Liver (tissue), 7 donors: ENCODE measurements at regions not wholly inside any gene's neighbourhood (a gene's known extent, or its start where the extent isn't known, plus 50 kb on each side); places are given as distances from the start of the nearest gene placed in this dataset.

Experiments
- DNase-seq: peaks from one replicate; pipeline ENCODE4 v3.0.0-alpha.2; 2017; ENCODE audit warnings: low spot score
- H3K27ac ChIP-seq, 2 donors: one replicate each; pipeline ENCODE4 v1.7.0; 2013; ENCODE audit warnings: inconsistent platforms in 2 of 2, low read length in 2 of 2, control low read depth in 1 of 2, low read depth in 1 of 2, mild to moderate bottlenecking in 1 of 2
- H3K27me3 ChIP-seq, 4 donors: one replicate each; pipeline versions ENCODE4 v1.6.1 to v1.7.0; 2013; ENCODE audit warnings: low read length in 3 of 4, inconsistent platforms in 1 of 4, mild to moderate bottlenecking in 1 of 4, moderate library complexity in 1 of 4; ENCODE audit not compliant: control insufficient read depth in 4 of 4, insufficient read depth in 4 of 4
- H3K36me3 ChIP-seq, 4 donors: one replicate each; pipeline versions ENCODE4 v1.6.1 to v1.7.0; 2013; ENCODE audit warnings: low read length in 3 of 4, mild to moderate bottlenecking in 3 of 4, low read depth in 1 of 4, moderate library complexity in 1 of 4; ENCODE audit not compliant: control insufficient read depth in 4 of 4, insufficient read depth in 3 of 4
- H3K4me1 ChIP-seq, 4 donors: one replicate each; pipeline versions ENCODE4 v1.6.1 to v1.7.0; 2013; ENCODE audit warnings: low read length in 3 of 4, mild to moderate bottlenecking in 3 of 4, moderate library complexity in 1 of 4; ENCODE audit not compliant: control insufficient read depth in 4 of 4, insufficient read depth in 4 of 4
- H3K4me3 ChIP-seq, 3 donors: one replicate each; pipeline versions ENCODE4 v1.6.1 to v1.7.0; 2013; ENCODE audit warnings: low read length in 3 of 3, control low read depth in 1 of 3, low read depth in 1 of 3, mild to moderate bottlenecking in 1 of 3
- H3K9ac ChIP-seq, 2 donors: one replicate each; pipeline ENCODE4 v1.7.0; 2013; ENCODE audit warnings: low read length in 2 of 2, mild to moderate bottlenecking in 2 of 2, moderate library complexity in 2 of 2, control low read depth in 1 of 2, low read depth in 1 of 2
- H3K9me3 ChIP-seq, 4 donors: one replicate each; pipeline versions ENCODE4 v1.6.1 to v1.7.0; 2013; ENCODE audit warnings: low read length in 3 of 4; ENCODE audit not compliant: control insufficient read depth in 4 of 4
- EGR1 ChIP-seq, 2 donors: IDR thresholded peaks; 2 replicates each; pipeline ENCODE4 v1.6.1; 2016 to 2018; ENCODE audit warnings: antibody characterized with exemption in 2 of 2, low read depth in 2 of 2
- FOXA1 ChIP-seq: IDR thresholded peaks from 2 replicates; pipeline ENCODE4 v1.6.1; 2016; ENCODE audit warnings: antibody characterized with exemption
- FOXA2 ChIP-seq: IDR thresholded peaks from 2 replicates; pipeline ENCODE4 v1.6.1; 2016; ENCODE audit warnings: antibody characterized with exemption
- GABPA ChIP-seq, 2 donors: IDR thresholded peaks in 1 of 2; conservative IDR thresholded peaks in 1 of 2; 2 replicates each; pipeline ENCODE4 v1.6.1; 2016; ENCODE audit warnings: antibody characterized with exemption in 2 of 2, mild to moderate bottlenecking in 1 of 2, moderate library complexity in 1 of 2
- HNF4G ChIP-seq: IDR thresholded peaks from 2 replicates; pipeline ENCODE4 v1.6.1; 2016; ENCODE audit warnings: antibody characterized with exemption
- RAD21 ChIP-seq, 2 donors: IDR thresholded peaks; 2 replicates each; pipeline ENCODE4 v1.6.1; 2016; ENCODE audit warnings: antibody characterized with exemption in 2 of 2, mild to moderate bottlenecking in 2 of 2
- RXRA ChIP-seq, 2 donors: IDR thresholded peaks; 2 replicates each; pipeline ENCODE4 v1.6.1; 2017 to 2018; ENCODE audit warnings: antibody characterized with exemption in 2 of 2, mild to moderate bottlenecking in 1 of 2
- TAF1 ChIP-seq: conservative IDR thresholded peaks from 2 replicates; pipeline ENCODE4 v1.6.1; 2016; ENCODE audit warnings: antibody characterized with exemption, mild to moderate bottlenecking
- YY1 ChIP-seq: IDR thresholded peaks from 2 replicates; pipeline ENCODE4 v1.6.1; 2016; ENCODE audit warnings: antibody characterized with exemption, mild to moderate bottlenecking
- ZBTB33 ChIP-seq: IDR thresholded peaks from 2 replicates; pipeline ENCODE4 v1.6.1; 2016; ENCODE audit warnings: antibody characterized with exemption
- WGBS: extraction: QIAGEN DNeasy Blood & Tissue Kit; methylation state at CpG from one replicate; pipeline ENCODE4 v1.1.7; 2013; 5-methylcytosine and 5-hydroxymethylcytosine counted together
- TF ChIP-seq, protein P1 (sequence below): IDR thresholded peaks from 2 replicates; pipeline ENCODE4 v1.6.1; 2016; ENCODE audit warnings: antibody characterized with exemption
- TF ChIP-seq, protein P2 (sequence below): IDR thresholded peaks from 2 replicates; pipeline ENCODE4 v1.6.1; 2016; ENCODE audit warnings: antibody characterized with exemption, mild to moderate bottlenecking
- TF ChIP-seq, protein P3 (sequence below): IDR thresholded peaks from 2 replicates; pipeline ENCODE4 v1.6.1; 2016; ENCODE audit warnings: antibody characterized with exemption
- donor health status: healthy.
- donor health status: healthy.
- donor health status: healthy.
- donor health status: healthy.

GRCh38 chr13:84655677-84656076 lies 773.4 kb upstream of the SLITRK1 start:
- Histone ChIP-seq H3K9ac (no peak overlapping the region), H3K27ac (no peak overlapping the region), H3K27me3 (no peaks in the 10 kb centered on the region), H3K9me3 (no peaks in the 10 kb centered on the region), H3K4me1 (no peaks in the 10 kb centered on the region), H3K36me3 (no peaks in the 10 kb centered on the region), H3K4me3 (no peak overlapping the region)
- WGBS = 56% methylated on average over 3 of the region's 3 CpGs
- no peak for DNase-seq
- no peak for TF ChIP-seq RXRA (IDR thresholded peaks at IDR 0.05)
- TF ChIP-seq, protein P1, sequence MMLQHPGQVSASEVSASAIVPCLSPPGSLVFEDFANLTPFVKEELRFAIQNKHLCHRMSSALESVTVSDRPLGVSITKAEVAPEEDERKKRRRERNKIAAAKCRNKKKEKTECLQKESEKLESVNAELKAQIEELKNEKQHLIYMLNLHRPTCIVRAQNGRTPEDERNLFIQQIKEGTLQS = no peak
- no peak for TF ChIP-seq YY1
- TF ChIP-seq TAF1 = no peak
- no peak for TF ChIP-seq GABPA (IDR thresholded peaks at IDR 0.05 in 1 of 2, conservative IDR thresholded peaks at IDR 0.05 in 1 of 2)
- no peak for TF ChIP-seq FOXA2
- no peak for TF ChIP-seq HNF4G
- no peak for TF ChIP-seq ZBTB33
- TF ChIP-seq, protein P2, sequence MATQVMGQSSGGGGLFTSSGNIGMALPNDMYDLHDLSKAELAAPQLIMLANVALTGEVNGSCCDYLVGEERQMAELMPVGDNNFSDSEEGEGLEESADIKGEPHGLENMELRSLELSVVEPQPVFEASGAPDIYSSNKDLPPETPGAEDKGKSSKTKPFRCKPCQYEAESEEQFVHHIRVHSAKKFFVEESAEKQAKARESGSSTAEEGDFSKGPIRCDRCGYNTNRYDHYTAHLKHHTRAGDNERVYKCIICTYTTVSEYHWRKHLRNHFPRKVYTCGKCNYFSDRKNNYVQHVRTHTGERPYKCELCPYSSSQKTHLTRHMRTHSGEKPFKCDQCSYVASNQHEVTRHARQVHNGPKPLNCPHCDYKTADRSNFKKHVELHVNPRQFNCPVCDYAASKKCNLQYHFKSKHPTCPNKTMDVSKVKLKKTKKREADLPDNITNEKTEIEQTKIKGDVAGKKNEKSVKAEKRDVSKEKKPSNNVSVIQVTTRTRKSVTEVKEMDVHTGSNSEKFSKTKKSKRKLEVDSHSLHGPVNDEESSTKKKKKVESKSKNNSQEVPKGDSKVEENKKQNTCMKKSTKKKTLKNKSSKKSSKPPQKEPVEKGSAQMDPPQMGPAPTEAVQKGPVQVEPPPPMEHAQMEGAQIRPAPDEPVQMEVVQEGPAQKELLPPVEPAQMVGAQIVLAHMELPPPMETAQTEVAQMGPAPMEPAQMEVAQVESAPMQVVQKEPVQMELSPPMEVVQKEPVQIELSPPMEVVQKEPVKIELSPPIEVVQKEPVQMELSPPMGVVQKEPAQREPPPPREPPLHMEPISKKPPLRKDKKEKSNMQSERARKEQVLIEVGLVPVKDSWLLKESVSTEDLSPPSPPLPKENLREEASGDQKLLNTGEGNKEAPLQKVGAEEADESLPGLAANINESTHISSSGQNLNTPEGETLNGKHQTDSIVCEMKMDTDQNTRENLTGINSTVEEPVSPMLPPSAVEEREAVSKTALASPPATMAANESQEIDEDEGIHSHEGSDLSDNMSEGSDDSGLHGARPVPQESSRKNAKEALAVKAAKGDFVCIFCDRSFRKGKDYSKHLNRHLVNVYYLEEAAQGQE = no peak
- no peak for TF ChIP-seq EGR1 (IDR thresholded peaks at IDR 0.05; ENCODE audit: low read depth in 2 of 2)

GRCh38 chr13:84654654-84655275 lies 772.5 kb upstream of the SLITRK1 start:
- Histone ChIP-seq H3K27me3 (no peaks in the 10 kb centered on the region), H3K27ac (no peak overlapping the region), H3K4me1 (no peaks in the 10 kb centered on the region), H3K9ac (no peak overlapping the region), H3K9me3 (no peaks in the 10 kb centered on the region), H3K36me3 (no peaks in the 10 kb centered on the region), H3K4me3 (no peak overlapping the region)
- TF ChIP-seq, protein P3, sequence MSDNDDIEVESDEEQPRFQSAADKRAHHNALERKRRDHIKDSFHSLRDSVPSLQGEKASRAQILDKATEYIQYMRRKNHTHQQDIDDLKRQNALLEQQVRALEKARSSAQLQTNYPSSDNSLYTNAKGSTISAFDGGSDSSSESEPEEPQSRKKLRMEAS = no peak
- no peak for TF ChIP-seq EGR1 (IDR thresholded peaks at IDR 0.05; ENCODE audit: low read depth in 2 of 2)
- no peak for TF ChIP-seq ZBTB33
- TF ChIP-seq FOXA1 = no peak
- TF ChIP-seq YY1 = no peak
- no peak for TF ChIP-seq RAD21 (IDR thresholded peaks at IDR 0.05)
- TF ChIP-seq, protein P1 = no peak
- no peak for TF ChIP-seq FOXA2
- WGBS = 54% methylated on average over 5 of the region's 5 CpGs
- DNase-seq = no peak
